Hepatocyte (in vitro differentiated cells): ENCODE measurements at regions not wholly inside any gene's neighbourhood (a gene's known extent, or its start where the extent isn't known, plus 50 kb on each side); places are given as distances from the start of the nearest gene placed in this dataset.

Experiments
- CTCF ChIP-seq: fragments of 200-600 bp; sonication (generic); IDR thresholded peaks from 2 replicates; pipeline ENCODE4 v1.5.1; 2016; ENCODE audit warnings: antibody characterized with exemption, mild to moderate bottlenecking; ENCODE audit not compliant: poor library complexity
- EZH2 ChIP-seq: fragments of 200-600 bp; sonication (generic); IDR thresholded peaks from 2 replicates; pipeline ENCODE4 v1.6.1; 2016; ENCODE audit warnings: antibody characterized with exemption, mild to moderate bottlenecking, borderline replicate concordance
- EZH2phosphoT487 ChIP-seq: fragments of 200-600 bp; sonication (generic); IDR thresholded peaks from one replicate; pipeline ENCODE4 v1.6.1; 2018; ENCODE audit warnings: antibody characterized with exemption, mild to moderate bottlenecking, low read depth, moderate library complexity; ENCODE audit not compliant: unreplicated experiment, severe bottlenecking

- TF ChIP-seq EZH2, result no peak
- no peak for TF ChIP-seq CTCF
- TF ChIP-seq EZH2phosphoT487, result no peak
Observed at GRCh38 chr10:30560326-30560725, 69.2 kb downstream of the LYZL2 start.
